RKO (cell line): ENCODE measurements at regions not wholly inside any gene's neighbourhood (a gene's known extent, or its start where the extent isn't known, plus 50 kb on each side); places are given as distances from the start of the nearest gene placed in this dataset.

Source experiments
- DNase-seq: peaks from one replicate; pipeline ENCODE4 v3.0.0-alpha.2; 2016; ENCODE audit warnings: low spot score

DNA sequence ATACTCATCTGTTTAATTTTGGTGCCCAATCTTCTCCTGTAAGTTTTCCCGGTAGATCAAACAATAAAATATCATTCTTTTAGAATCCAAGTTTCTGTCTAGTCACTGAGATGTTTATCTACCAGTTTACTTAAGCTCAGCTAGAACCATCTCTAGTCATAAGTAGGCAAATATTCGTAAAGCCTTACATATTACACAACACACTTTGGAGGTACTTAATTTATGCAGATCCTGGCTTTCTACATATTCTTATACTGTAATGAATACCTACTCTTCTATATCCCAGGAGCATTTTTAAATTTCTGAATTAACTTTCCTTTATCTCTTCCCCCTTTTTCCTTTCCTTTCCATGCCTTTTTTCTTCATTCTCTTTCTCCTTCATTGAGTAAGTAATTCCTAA lies 185.9 kb upstream of the ZBTB20 start:
- no peak for DNase-seq

DNA sequence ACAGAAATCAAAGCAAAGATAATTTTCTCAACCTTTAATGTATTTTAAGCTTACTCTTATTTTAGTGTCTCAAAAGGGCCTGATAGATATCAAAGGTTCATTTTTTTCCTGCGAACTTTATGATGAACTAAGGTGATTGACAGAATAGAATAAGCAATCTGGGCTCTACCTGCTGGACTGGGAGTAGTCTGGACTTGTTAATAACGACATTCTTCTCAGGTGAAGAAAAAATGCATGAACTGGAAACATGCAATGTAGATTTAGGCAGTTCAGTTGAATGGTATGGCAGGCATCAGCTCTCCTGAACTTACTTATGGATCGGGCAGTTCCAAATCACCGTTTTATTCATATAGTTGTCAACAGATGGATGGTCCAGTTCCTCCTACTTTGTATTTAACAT lies 189.7 kb upstream of the ZBTB20 start:
- no peak for DNase-seq

DNA sequence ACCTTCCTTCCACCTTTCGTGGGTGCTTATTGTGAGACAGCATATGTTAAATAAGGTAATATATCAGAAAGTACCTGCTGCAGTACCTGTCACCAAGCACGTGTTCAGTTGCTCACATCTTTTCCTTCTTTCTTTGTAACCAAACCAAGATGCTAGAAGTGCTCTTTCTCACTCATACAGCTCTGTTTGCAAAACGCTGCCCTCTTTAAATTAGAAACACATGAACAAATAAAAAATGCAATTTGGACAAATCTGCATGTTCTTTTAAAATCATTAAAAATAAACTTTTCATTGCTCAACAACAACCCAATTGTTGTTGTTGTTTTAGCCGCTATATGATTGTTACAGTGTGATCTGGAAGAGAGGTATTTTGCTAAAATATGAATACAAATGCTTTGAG lies 193.5 kb upstream of the ZBTB20 start:
- DNase-seq = no peak

DNA sequence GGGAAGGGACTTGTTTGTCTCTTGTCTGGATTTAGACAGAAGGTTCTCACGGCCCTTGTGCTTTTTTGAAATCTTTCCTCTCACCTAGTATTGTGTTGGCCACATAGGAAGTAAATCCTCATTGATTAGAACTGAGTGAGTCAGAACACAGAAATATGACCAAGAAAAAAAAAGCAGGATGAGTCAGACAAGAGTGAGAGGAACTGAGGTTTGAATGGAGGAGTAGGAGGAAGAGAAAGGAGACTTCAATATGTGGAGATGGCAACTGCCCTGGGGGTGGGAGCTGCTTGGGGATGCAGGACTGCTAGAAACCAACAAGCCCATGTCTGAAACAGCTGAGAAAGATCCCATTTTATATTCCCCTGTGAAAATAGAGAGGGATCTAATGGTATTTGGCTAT lies 194.1 kb upstream of the ZBTB20 start:
- DNase-seq = peak; percentile 80

DNA sequence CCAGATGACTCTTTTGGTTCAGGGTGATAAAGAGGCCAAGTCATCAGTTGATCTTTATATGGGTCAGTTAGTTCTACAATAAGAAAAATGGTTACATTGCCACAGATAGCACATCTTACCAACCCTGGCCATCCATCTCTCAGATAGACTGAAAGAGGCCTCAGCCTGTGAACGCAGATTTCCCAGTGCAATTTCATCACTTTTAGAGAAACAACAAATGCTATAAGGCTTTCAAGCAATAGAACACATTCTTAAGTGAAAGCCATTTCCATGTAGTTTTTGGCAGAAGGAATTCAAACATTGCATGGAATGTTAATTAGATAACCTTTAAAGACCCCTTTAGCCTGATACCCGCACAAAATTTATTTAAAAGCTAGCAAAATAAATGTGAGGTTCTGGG lies 200.6 kb upstream of the ZBTB20 start:
- DNase-seq = no peak

DNA sequence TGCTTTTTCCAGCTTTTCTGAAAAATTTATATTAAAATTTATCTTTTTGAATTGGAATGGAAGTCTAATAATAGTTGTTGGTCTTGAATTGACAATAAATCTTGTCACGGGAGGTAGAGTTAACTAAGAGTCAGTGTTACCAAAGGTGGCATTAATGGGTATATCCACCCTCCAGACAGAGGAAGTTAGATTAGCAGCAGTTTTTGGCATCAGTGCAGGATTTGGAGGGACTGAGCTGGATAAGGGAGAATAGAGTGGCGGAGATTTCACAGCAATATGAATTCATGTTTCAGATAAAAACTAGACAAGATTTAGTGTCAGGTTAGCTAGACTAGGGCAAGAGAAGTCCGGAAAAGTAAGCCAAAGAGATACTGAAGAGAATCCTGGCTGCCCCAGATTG lies 201.3 kb upstream of the ZBTB20 start:
- DNase-seq = no peak

DNA sequence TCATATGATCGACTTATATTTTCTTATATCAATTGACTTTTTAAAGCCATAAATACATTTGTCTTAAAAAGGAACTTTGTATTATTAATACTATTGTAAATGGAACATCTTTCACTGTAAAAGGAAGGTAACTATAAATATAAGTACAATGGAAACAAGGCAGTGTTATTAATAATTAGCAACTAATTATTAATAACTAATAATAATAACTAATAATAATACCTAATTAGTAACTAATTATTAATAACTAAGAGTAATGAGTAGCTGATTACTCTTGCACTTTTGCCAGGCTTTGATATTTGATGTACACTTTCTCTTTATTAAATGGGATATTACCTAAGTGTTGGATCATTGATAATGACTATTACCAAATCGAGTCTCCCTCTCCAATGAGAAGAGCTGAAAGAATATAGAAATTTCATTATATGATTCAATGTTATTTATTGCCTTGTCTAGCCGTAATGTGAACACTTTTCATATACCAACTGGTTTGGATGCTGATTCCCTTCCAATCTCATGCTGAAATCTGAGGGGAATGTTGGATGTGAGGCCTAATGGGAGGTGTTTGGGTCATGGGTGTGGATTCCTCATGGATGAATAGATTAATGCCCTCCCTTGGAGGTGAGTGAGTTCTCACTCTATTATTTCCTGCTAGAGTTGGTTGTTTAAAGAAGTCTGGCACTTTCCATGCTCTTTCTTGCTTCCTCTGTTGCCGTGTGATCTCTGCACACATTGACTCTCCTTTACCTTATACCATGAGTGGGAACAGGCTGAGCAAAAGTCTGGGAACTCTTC lies 202.1 kb upstream of the ZBTB20 start:
- peak; percentile 82 for DNase-seq

DNA sequence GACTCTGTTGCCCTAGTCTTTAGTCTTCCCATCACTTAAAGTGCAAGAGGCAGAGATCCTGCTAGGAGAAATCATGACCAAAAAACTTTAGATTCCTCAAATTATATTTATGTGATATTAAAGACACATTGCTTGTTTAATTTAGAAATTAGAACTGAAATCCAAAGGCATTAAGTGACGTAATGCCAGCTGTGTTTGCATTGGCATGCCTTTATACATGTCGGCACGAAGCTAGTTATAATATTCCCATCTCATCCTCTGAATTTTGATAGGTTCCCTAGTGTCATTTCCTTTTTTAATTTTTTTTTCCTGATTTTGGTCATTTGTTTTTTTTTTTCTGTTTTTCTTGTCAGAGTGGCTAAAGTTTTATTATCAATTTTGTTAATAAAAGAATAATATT lies 203.5 kb upstream of the ZBTB20 start:
- DNase-seq = peak; percentile 51

DNA sequence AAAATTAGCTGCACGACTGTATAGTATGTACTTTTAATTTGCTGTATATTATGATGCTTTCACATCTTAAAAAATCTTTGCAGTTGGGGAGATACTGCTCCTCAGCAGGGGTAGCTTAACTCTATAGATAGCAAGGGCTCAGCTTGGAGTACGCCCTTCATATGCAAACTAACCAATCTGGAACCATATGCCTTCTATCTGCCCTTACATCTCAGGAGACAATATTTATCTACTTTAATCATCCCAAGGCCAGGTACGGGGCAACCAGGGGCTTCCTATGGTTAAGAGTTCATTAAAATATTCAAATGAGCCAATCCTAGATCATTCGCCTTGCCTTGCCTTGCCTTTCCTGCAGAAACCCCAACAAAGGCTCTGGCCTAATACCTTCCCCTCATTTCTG lies 204.1 kb upstream of the ZBTB20 start:
- DNase-seq = peak; percentile 83

DNA sequence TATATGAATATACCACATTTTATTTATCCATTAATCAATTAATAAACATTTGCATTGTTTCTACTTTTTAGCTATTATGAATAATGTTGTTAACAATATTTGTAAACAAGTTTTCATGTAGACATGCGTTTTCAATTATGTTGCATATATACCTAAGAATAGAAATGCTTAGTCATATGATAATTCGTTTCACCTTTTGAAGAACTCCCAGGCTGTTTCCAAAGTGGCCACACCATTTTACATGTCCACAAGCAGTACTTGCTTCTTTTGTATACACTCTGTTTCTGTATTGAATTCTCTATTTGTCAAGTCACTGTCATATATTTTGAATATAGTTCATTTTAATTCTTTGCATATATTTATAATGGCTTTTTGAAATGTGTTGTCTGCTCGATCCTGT lies 206.9 kb upstream of the ZBTB20 start:
- peak; percentile 53 for DNase-seq

DNA sequence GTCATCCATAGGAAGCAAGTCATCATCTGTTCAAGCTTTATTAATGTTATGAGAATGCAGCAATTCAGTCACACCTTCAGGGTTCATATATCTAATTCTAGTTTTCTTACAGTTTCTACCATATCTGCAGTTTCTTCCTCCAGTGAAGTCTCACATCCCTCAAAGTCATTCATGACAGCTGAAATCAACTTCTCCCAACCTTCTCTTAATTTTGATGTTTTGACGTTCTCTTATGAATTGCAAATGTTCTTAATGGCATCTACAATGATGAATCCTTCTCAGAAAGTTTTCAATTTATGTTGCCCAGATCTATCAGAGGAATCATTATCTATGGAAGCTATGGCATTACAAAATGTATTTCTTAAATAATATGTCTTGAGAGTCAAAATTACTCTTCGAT lies 210.4 kb upstream of the ZBTB20 start:
- no peak for DNase-seq

DNA sequence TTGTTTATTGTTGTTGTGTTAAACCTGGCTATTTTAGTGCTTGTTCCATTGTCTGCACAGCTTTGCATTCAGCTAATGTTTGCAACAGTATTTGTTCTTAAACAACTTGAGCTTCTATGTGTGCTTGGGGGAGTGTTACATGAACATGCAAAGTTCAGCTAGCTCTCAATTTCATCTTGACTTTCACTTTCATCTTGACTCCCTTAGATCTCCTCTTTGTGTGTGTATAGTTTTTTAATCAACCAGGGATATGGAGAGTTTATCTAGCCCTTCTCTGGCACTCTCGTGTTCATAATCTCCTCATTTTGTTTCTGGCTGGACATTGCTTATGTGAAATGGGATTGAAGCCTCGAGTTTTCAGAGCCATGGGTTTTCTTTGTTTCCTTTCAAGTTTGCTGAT lies 212.4 kb upstream of the ZBTB20 start:
- no peak for DNase-seq

DNA sequence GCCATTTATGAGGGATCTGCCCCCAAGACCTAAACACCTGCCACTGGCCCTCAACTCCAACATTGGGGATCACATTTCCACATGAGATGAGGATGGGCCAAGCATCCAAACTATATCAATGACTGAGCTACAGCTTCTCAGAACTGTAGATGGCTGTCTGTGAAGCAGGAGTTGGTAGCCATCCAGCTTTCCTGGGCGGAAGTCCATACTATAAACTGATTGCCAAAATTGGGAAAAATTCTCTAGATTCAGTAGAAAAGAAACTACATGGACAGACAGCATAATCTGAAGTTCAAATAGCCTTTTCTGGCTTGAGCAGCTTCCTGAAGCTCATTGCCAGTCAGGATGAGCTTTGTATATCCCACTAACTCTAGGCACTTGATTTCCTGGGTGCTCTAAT lies 214.7 kb upstream of the ZBTB20 start:
- DNase-seq = no peak

DNA sequence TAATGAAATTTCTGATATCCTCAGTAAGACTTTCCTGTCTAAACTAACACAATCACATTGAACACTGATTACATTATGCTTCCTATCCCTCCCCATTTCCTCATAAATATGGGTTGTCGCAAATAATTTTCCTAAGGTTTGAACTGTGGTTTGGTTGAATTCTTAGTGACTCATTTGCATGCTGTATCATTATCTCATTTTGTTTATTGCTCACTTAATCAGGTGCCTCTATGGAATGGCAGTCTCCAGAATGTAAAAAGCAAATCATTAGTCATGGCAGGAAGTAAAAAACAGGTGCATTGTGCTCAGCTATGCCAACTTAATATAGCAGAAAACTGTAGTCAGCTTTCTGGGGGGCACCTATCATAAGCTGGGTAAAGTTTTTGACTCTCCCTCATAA lies 216.0 kb upstream of the ZBTB20 start:
- peak; percentile 93 for DNase-seq

DNA sequence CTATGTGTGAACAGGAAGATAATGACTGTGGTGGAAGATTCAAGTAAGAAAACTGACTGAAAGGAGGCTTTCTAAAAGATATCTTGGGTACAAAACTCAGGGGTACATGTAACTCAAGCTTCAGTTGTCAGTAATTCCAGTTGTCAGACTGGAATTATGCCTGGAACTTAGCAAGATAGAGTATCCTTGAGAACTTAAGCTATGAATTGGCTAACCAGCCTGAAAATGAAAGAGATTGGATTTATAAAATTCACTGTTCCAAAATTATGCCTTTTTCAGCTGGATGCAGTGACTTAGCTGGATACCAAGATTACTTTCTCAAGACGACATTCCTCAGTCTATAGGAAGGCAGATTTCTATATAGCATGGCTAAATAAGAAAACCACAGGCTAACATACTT lies 221.9 kb upstream of the ZBTB20 start:
- DNase-seq = no peak

DNA sequence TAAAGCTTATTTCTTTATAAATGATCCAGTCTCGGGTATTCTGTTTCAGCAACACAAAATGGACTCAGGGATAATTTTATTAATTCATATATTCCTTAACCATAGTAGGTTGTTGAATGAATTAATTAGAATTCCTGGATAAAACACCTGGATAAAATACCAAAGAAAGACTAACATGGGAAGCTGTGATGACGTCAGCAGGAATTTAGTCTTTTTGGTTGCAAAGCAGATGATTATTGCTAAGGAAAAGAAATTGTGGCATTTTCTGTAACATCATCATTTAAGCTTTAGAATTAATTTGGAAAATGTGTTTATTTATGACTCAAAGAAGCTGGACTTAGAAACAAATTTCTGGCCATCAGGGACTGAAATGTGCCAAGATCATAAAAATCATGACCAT lies 228.3 kb upstream of the ZBTB20 start:
- no peak for DNase-seq

DNA sequence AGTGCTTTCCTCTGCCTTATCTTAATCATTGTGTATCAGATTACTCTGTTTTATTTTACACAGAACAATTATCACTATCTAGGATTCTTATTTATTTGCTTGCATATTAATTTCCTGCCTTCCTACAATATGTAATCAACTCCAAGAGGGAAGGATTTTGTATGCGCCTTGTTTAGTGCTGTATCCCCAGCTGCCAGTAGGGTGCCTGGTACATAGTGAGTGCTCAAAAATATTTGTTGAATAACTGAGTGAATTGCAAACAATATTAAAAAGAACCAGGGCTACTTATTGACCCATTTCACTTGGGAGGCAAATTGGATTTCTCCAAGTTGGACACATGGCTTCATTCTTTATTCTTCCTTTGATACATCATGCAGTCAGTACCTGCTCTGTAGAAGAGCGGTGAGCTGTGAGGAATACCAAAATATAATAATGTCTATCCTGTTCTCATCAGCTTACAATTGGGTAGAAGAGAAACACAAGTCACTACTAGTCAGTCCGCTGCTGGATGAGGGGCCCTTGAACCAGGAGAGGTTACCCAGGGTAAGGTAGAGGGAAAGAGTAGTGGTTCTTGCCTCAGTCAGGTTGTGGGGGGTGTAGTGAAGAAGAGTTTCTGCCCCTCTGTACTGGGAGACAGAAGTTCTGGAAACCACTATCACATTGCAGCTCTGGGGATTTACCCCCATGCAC lies 233.9 kb upstream of the ZBTB20 start:
- no peak for DNase-seq

DNA sequence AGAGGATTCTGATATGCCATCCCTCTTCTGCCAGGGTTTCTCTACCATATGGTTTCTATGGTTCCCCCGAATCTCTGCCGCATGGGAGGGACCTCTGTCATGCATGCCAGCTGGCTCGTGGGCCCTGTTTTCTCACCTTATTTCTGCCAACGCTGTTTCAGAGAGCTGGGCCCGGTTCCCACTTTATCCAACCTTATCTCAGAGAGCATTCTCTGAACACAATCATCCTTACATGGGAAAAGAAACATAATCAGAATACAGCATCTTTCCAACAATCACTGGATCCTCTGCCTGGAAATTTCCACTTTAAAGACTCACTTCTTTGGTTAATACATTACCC lies 234.5 kb upstream of the ZBTB20 start:
- no peak for DNase-seq

DNA sequence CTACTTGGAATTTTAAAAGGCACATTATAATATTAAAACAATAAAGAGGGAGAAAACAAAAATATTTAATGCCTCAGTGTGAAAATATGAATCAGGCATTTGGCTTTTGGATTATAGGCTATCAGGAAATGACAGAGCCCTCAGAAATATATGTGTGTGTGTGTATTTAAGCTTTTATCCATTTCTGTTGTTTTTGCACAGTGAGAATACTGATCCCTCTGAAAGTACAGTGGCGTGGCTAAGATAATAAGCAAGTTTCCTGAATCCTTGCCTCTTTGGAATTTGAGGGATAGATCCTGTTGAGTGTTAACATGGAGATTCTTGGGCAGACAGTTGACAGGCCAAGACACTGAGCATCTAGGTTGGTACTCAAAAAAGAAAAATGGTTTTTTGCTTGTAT lies 234.8 kb upstream of the ZBTB20 start:
- no peak for DNase-seq

DNA sequence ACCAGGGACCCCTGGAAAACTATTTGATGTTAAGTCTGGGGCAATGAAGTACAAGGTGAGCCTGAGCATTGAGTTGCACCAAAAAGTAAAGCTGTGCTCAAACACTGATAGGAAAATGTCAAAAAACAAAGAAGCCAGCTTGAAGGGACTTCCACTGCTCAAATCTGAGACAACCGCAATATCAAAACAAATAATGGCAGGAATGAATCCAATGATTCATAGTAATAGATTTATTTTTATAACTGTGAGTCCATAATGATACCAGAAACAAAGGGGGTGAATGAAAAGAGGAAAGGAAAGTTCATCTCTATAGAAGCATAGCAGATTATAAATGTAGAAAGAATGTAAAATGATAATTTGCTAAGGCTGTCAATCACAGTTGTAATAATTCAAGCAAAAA lies 237.3 kb upstream of the ZBTB20 start:
- no peak for DNase-seq

DNA sequence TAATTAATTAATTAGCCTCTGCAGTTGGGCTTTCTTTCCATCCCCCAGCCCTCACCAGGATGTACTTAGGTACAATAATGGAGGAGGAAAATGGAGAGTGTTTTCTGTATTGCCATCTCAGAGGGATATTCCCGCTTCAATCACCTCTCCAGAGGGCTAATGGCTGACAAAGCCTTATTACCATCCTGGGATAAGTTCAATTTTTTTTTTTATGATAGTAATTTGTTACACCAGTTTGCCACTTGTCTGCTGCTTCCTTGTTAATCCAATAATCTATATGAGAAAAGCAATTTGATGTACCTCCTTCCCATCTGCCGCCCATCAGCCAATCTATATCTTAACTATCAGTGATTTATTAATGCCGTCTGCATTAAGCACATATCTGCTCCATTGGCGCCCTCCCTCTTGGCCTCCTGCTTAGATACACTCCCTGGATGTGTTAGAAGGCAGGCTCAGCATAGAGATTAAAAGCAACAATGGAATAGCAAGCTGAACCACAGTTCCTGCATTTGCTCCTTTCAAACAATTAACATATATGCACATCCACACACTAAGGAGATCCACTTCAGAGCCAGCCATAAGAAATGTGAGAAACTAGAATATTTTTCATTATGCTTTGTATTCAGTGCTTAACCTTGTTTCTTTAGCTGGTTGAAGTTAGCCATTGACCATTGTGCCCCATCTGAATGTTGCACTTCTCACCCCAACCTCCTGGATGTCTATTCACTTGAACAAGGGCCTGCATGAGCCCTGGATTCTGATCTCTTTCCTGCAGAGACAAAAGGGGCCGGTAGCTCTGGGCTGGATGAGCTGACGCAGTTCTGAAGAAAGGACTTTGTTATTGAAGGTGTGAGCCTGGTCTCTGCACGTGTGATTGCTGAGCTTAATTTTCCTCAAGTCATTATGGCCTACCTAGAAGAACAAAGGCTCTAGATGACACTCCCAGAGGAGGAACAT lies 237.3 kb upstream of the GAP43 start:
- no peak for DNase-seq

DNA sequence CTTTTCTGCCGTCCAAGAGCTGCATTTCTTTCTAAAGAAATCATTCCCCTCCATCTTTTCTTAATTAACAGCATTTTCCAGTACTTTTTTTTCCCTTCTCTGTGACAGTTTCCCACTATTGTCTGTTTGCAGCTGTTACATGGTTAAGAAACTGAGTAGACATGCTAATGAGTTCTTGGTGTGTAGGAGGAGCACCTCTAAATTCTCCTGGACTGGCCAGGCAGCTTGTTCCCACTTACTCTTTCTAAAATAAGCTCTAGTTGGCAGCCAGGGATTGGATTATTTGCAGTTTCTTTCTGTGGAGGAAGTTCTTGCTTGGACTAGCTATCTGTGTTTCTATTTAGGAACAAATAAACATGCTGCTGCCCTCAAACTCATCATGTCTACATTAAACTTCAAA lies 235.1 kb upstream of the GAP43 start:
- DNase-seq = no peak

DNA sequence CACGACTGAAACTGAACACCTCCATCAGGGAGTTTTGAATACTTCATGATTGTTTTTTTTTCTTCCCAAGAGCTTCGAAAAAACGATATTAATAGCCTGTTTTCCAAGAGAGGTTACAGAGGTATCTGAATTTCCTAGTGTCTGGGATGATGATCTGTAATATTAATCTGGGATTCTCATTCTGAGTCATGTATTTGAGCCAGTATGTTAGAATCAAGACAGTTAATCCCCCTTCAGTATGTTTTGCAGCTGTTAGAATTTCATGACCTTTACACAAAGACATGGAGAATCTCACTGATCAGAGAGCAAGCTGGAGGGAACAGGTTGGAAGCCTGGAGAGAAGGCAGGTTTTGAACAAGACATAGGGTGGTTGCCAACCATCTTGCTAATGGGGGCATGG lies 234.5 kb upstream of the GAP43 start:
- DNase-seq = no peak
